HG02610 (cell line): ENCODE measurements at regions not wholly inside any gene's neighbourhood (a gene's known extent, or its start where the extent isn't known, plus 50 kb on each side); places are given as distances from the start of the nearest gene placed in this dataset.

Experiments used
- ATAC-seq: cut with Tn5 transposase; IDR thresholded peaks from one replicate; pipeline ENCODE4 v1.9.1; 2021; ENCODE audit warnings: mild to moderate bottlenecking, moderate library complexity; ENCODE audit not compliant: unreplicated experiment

GRCh38 chr1:220979371-220979770 lies 100.1 kb downstream of the HLX start:
- no peak for ATAC-seq

GRCh38 chr1:220982686-220983085 lies 103.4 kb downstream of the HLX start:
- no peak for ATAC-seq

- no peak for ATAC-seq
Observed at GRCh38 chr1:220983877-220984635, 104.8 kb downstream of the HLX start.

GRCh38 chr1:220990427-220991339 lies 111.4 kb downstream of the HLX start:
- ATAC-seq, result no peak

- ATAC-seq, result no peak
Observed at GRCh38 chr1:220991506-220991905, 112.3 kb downstream of the HLX start.

GRCh38 chr1:220991959-220992704 lies 112.9 kb downstream of the HLX start:
- ATAC-seq, result no peak

GRCh38 chr1:220992705-220993052 lies 113.4 kb downstream of the HLX start:
- no peak for ATAC-seq

GRCh38 chr1:220994671-220995070 lies 115.4 kb downstream of the HLX start:
- no peak for ATAC-seq

- no peak for ATAC-seq
Observed at GRCh38 chr1:220997791-220998190, 118.5 kb downstream of the HLX start.

- no peak for ATAC-seq
Observed at GRCh38 chr1:220999872-221000863, 120.9 kb downstream of the HLX start.

- no peak for ATAC-seq
Observed at GRCh38 chr1:221001167-221001566, 121.9 kb downstream of the HLX start.

GRCh38 chr1:221002601-221003000 lies 123.4 kb downstream of the HLX start:
- no peak for ATAC-seq

GRCh38 chr1:221011145-221011544 lies 131.9 kb downstream of the HLX start:
- ATAC-seq, result no peak

- ATAC-seq, result no peak
Observed at GRCh38 chr1:221012120-221012519, 132.9 kb downstream of the HLX start.

GRCh38 chr1:221013691-221014660 lies 134.7 kb downstream of the HLX start:
- no peak for ATAC-seq

GRCh38 chr1:221015159-221015790 lies 136.0 kb downstream of the HLX start:
- ATAC-seq, result no peak

GRCh38 chr1:221016751-221017150 lies 137.5 kb downstream of the HLX start:
- ATAC-seq, result no peak

GRCh38 chr1:221018414-221018813 lies 139.2 kb downstream of the HLX start:
- ATAC-seq, result no peak

- ATAC-seq, result no peak
Observed at GRCh38 chr1:221022331-221022730, 143.1 kb downstream of the HLX start.
